Glutamatergic neuron (in vitro differentiated cells): ENCODE measurements at regions not wholly inside any gene's neighbourhood (a gene's known extent, or its start where the extent isn't known, plus 50 kb on each side); places are given as distances from the start of the nearest gene placed in this dataset.

ENCODE experiments used
- DNase-seq: peaks from one replicate; pipeline ENCODE4 v3.0.0; 2022
- H3K27ac Mint-ChIP-seq: one replicate; pipeline ENCODE4 v1.8.0; 2020; ENCODE audit warnings: mild to moderate bottlenecking, mixed read lengths, inconsistent platforms; ENCODE audit not compliant: unreplicated experiment
- H3K27me3 Mint-ChIP-seq: one replicate; pipeline ENCODE4 v1.8.0; 2020; ENCODE audit warnings: mild to moderate bottlenecking, moderate library complexity, mixed read lengths, inconsistent platforms; ENCODE audit not compliant: unreplicated experiment
- H3K36me3 Mint-ChIP-seq: one replicate; pipeline ENCODE4 v1.8.0; 2020; ENCODE audit warnings: mild to moderate bottlenecking, mixed read lengths, inconsistent platforms; ENCODE audit not compliant: unreplicated experiment
- H3K4me1 Mint-ChIP-seq: one replicate; pipeline ENCODE4 v1.8.0; 2020; ENCODE audit warnings: mild to moderate bottlenecking, low read depth, mixed read lengths, inconsistent platforms; ENCODE audit not compliant: unreplicated experiment
- H3K4me3 Mint-ChIP-seq: one replicate; pipeline ENCODE4 v1.8.0; 2020; ENCODE audit warnings: mild to moderate bottlenecking, mixed read lengths, inconsistent platforms; ENCODE audit not compliant: unreplicated experiment
- H3K9me3 Mint-ChIP-seq: one replicate; pipeline ENCODE4 v1.8.0; 2020; ENCODE audit warnings: mild to moderate bottlenecking, moderate library complexity, mixed read lengths, inconsistent platforms; ENCODE audit not compliant: unreplicated experiment
- CTCF ChIP-seq: fragments of 200-600 bp; sonication (generic); IDR thresholded peaks from one replicate; pipeline ENCODE4 v1.5.0; 2021; ENCODE audit not compliant: partially characterized antibody, unreplicated experiment

GRCh38 chr7:155954550-155955366, 142.5 kb upstream of the SHH start:
- no peaks in the 10 kb centered on the region for H3K4me1 Mint-ChIP-seq
- H3K9me3 Mint-ChIP-seq, result peaks cover 4% of the 10 kb centered on the region
- H3K4me3 Mint-ChIP-seq, result no peak overlapping the region
- no peak overlapping the region for H3K27ac Mint-ChIP-seq
- peaks cover 4% of the 10 kb centered on the region for H3K36me3 Mint-ChIP-seq
- peaks cover 5% of the 10 kb centered on the region for H3K27me3 Mint-ChIP-seq
- DNase-seq, result no peak
- no peak for TF ChIP-seq CTCF

- Mint-ChIP-seq H3K36me3 (peaks cover 4% of the 10 kb centered on the region), H3K27me3 (peaks cover 5% of the 10 kb centered on the region), H3K4me3 (no peak overlapping the region), H3K27ac (no peak overlapping the region), H3K9me3 (peaks cover 4% of the 10 kb centered on the region), H3K4me1 (no peaks in the 10 kb centered on the region)
- no peak for TF ChIP-seq CTCF
- DNase-seq, result no peak
Measured at GRCh38 chr7:155953781-155954549, 141.7 kb upstream of the SHH start.

- no peaks in the 10 kb centered on the region for H3K4me1 Mint-ChIP-seq
- H3K27me3 Mint-ChIP-seq, result peaks cover 5% of the 10 kb centered on the region
- H3K4me3 Mint-ChIP-seq, result no peak overlapping the region
- peaks cover 4% of the 10 kb centered on the region for H3K36me3 Mint-ChIP-seq
- TF ChIP-seq CTCF, result no peak
- H3K9me3 Mint-ChIP-seq, result peaks cover 4% of the 10 kb centered on the region
- no peak for DNase-seq
- no peak overlapping the region for H3K27ac Mint-ChIP-seq
Measured at GRCh38 chr7:155953501-155953778, 141.2 kb upstream of the SHH start.

- DNase-seq, result no peak
- Mint-ChIP-seq H3K9me3 (peaks cover 4% of the 10 kb centered on the region), H3K27ac (no peak overlapping the region), H3K4me1 (no peaks in the 10 kb centered on the region), H3K4me3 (no peak overlapping the region), H3K27me3 (peaks cover 5% of the 10 kb centered on the region), H3K36me3 (peaks cover 4% of the 10 kb centered on the region)
- no peak for TF ChIP-seq CTCF
Measured at GRCh38 chr7:155951554-155952158, 139.4 kb upstream of the SHH start.
